ENCODE measurements at regions not wholly inside any gene's neighbourhood (a gene's known extent, or its start where the extent isn't known, plus 50 kb on each side); places are given as distances from the start of the nearest gene placed in this dataset.

DNA sequence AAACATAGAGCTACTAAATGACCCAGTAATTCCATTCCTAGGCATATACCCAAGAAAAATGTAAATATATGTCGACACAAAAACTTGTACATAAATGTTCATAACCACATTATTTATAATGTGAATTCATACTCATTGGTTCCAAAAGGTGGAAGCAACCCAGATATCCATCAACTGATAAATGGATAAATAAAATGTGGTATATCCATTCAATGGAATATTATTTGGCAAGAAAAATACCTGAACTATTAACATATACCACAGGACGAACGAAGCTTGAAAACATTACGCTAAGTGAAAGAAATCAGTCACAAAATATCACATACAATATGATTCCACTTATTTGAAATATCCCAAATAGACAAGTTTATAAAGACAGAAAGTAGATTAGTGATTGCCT is 99.0 kb upstream of the SOX5 start:
- Mint-ChIP-seq H3K36me3 (ENCODE audit: low read depth, unreplicated experiment) (no peaks in the 10 kb centered on the region), H3K27ac (ENCODE audit: unreplicated experiment) (no peak overlapping the region), H3K4me3 (ENCODE audit: unreplicated experiment) (no peak overlapping the region), H3K4me1 (ENCODE audit: unreplicated experiment) (peaks cover 4% of the 10 kb centered on the region), H3K9me3 (ENCODE audit: unreplicated experiment) (no peaks in the 10 kb centered on the region), H3K27me3 (ENCODE audit: unreplicated experiment) (no peaks in the 10 kb centered on the region)
- no peak for DNase-seq (ENCODE audit: low spot score)
- TF ChIP-seq, protein P1, sequence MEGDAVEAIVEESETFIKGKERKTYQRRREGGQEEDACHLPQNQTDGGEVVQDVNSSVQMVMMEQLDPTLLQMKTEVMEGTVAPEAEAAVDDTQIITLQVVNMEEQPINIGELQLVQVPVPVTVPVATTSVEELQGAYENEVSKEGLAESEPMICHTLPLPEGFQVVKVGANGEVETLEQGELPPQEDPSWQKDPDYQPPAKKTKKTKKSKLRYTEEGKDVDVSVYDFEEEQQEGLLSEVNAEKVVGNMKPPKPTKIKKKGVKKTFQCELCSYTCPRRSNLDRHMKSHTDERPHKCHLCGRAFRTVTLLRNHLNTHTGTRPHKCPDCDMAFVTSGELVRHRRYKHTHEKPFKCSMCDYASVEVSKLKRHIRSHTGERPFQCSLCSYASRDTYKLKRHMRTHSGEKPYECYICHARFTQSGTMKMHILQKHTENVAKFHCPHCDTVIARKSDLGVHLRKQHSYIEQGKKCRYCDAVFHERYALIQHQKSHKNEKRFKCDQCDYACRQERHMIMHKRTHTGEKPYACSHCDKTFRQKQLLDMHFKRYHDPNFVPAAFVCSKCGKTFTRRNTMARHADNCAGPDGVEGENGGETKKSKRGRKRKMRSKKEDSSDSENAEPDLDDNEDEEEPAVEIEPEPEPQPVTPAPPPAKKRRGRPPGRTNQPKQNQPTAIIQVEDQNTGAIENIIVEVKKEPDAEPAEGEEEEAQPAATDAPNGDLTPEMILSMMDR (IDR thresholded peaks at IDR 0.05; ENCODE audit: unreplicated experiment): no peak

DNA sequence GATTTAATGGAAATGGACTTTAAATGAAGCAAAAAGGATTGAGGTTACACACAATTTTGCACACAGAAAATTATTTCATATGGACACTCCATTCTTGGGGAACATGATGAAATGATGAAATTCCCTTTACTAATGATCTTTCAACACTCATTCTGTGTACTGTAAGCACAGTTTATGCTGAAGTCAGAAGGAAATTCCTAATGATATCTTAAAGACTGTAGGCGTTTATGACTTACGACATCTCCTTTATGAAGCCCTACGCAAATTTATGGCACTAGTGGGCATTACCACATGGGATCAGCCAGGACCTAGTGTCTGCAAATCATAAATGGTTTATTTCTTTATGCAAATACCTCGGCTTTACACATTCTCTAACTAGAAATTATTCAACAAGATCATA is 97.9 kb upstream of the SOX5 start:
- no peak for DNase-seq (ENCODE audit: low spot score)
- Mint-ChIP-seq H3K4me1 (ENCODE audit: unreplicated experiment) (peaks cover 8% of the 10 kb centered on the region), H3K36me3 (ENCODE audit: low read depth, unreplicated experiment) (no peaks in the 10 kb centered on the region), H3K9me3 (ENCODE audit: unreplicated experiment) (no peaks in the 10 kb centered on the region), H3K4me3 (ENCODE audit: unreplicated experiment) (no peak overlapping the region), H3K27ac (ENCODE audit: unreplicated experiment) (no peak overlapping the region), H3K27me3 (ENCODE audit: unreplicated experiment) (no peaks in the 10 kb centered on the region)
- TF ChIP-seq, protein P1 (IDR thresholded peaks at IDR 0.05; ENCODE audit: unreplicated experiment): no peak

DNA sequence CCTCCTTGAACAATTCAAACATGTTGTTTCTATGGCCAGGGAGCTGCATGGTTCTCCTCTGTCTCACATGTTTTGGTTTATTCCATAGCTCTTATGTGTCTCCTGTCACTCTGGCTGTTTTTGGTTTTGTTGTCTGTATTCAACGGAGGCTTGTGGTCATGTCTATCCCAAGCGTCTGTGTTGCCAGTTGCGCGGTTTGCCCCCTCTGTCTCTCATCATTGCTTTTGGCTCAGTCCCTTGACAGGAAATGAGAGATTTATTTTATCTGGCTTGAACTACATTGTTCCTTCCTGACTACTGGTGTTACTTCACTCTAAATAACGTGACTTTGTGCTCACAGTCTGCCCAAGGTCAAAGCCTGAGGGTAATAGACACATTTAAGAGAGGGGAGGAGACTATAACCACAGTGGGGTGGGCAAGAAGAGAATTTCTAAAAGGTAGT is 96.4 kb upstream of the SOX5 start:
- DNase-seq (ENCODE audit: low spot score): no peak
- Mint-ChIP-seq H3K4me1 (ENCODE audit: unreplicated experiment) (peaks cover 8% of the 10 kb centered on the region), H3K36me3 (ENCODE audit: low read depth, unreplicated experiment) (no peaks in the 10 kb centered on the region), H3K27ac (ENCODE audit: unreplicated experiment) (no peak overlapping the region), H3K27me3 (ENCODE audit: unreplicated experiment) (no peaks in the 10 kb centered on the region), H3K4me3 (ENCODE audit: unreplicated experiment) (no peak overlapping the region), H3K9me3 (ENCODE audit: unreplicated experiment) (no peaks in the 10 kb centered on the region)
- TF ChIP-seq, protein P1 (IDR thresholded peaks at IDR 0.05; ENCODE audit: unreplicated experiment): no peak

DNA sequence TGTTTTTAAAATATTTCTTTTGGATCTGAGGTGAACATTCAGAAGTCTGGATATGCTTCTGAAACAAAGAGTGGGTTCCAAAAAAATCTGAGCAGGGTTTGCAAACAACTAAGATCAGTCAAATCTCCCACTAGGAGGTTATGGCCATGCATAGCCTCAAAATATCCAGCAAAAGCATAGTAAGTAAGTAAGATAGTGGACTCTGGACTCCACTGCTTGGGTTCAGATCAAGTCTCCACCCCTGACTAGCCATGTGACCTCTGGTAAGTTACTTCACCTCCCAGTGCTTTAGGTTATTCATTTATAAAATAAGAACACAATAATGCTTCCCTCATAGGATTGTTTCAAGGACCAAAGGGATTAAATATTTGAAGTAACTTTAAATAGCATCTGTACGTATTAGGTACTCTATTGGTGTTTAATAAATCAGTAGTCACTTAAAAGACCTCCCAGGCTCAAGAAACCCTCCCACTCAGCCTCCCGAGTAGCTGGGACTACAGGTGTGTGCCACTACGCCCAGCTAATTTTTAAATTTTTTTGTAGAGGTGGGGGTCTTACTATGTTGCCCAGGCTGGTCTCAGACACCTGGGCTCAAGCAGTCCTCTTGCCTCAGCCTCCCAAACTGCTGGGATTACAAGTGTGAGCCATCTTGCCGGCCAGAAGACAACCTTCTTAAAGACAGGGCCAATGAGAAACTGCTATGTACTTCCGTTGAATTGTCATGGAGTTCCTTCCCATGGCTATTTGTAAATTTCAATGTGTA is 95.7 kb upstream of the SOX5 start:
- Mint-ChIP-seq H3K4me3 (ENCODE audit: unreplicated experiment) (no peak overlapping the region), H3K27ac (ENCODE audit: unreplicated experiment) (no peak overlapping the region), H3K4me1 (ENCODE audit: unreplicated experiment) (peaks cover 8% of the 10 kb centered on the region), H3K36me3 (ENCODE audit: low read depth, unreplicated experiment) (no peaks in the 10 kb centered on the region), H3K27me3 (ENCODE audit: unreplicated experiment) (no peaks in the 10 kb centered on the region), H3K9me3 (ENCODE audit: unreplicated experiment) (no peaks in the 10 kb centered on the region)
- DNase-seq (ENCODE audit: low spot score): no peak
- TF ChIP-seq, protein P1 (IDR thresholded peaks at IDR 0.05; ENCODE audit: unreplicated experiment): no peak

DNA sequence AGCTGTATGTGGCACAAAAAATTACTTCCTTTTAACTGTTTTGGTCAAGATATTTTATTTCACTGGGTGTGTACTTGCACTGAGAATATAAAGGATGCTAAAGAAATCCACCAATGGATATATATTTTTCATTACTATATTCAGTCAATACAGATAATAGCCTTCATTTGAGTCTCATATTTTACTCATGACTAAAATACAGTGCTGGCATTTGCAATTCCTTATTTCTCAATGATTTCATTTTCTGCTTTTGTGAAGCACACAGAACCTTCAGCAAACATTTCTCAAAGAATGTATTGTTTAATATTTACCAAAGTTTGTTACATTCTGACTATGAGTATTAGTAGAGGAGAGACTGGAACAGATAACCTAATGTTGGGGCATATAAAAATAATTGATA is 93.2 kb upstream of the SOX5 start:
- H3K4me3 Mint-ChIP-seq (ENCODE audit: unreplicated experiment): no peak overlapping the region
- peaks cover 8% of the 10 kb centered on the region for H3K4me1 Mint-ChIP-seq (ENCODE audit: unreplicated experiment)
- no peak overlapping the region for H3K27ac Mint-ChIP-seq (ENCODE audit: unreplicated experiment)
- DNase-seq (ENCODE audit: low spot score): no peak
- no peaks in the 10 kb centered on the region for H3K36me3 Mint-ChIP-seq (ENCODE audit: low read depth, unreplicated experiment)
- TF ChIP-seq, protein P1 (IDR thresholded peaks at IDR 0.05; ENCODE audit: unreplicated experiment): no peak
- no peaks in the 10 kb centered on the region for H3K9me3 Mint-ChIP-seq (ENCODE audit: unreplicated experiment)
- no peaks in the 10 kb centered on the region for H3K27me3 Mint-ChIP-seq (ENCODE audit: unreplicated experiment)

Measured in endothelial cell (in vitro differentiated cells).